ENCODE measurements at regions not wholly inside any gene's neighbourhood (a gene's known extent, or its start where the extent isn't known, plus 50 kb on each side); places are given as distances from the start of the nearest gene placed in this dataset.

DNA sequence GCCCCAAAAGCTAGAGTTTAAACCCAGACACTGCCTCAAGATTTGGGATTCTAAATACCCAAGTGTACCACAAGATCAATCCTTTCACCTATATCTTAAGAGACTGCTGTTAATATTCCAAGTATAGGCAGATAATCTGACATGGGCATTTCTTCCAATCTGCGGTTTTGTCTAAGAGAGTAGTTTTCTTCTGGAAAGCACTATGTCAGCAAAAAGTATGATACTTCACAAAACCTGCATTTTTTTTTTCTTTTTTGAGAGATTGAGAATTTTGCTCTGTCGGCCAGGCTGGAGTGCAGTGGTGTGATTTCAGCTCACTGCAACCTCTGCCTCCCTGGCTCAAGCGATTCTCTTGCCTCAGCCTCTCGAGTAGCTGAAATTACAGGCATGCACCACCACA is 190.7 kb upstream of the TYRP1 start:
- TF ChIP-seq EZH2 (IDR thresholded peaks at IDR 0.05; ENCODE audit: insufficient read depth, poor library complexity, severe bottlenecking), result no peak
- TF ChIP-seq EZH2phosphoT487 (IDR thresholded peaks at IDR 0.05; ENCODE audit: insufficient read depth, low read depth), result no peak

Data from GM23248 (cell line).